Esophagus squamous epithelium (tissue), 5 donors: ENCODE measurements at regions not wholly inside any gene's neighbourhood (a gene's known extent, or its start where the extent isn't known, plus 50 kb on each side); places are given as distances from the start of the nearest gene placed in this dataset.

Source experiments
- DNase-seq: peaks from one replicate; lab custom pipeline; 2025; lab: John Stamatoyannopoulos, UW
- H3K27ac ChIP-seq, 4 donors: fragments of 200-600 bp; sonication (generic); one replicate each; pipeline ENCODE4 v1.5.1; 2016 to 2019; ENCODE audit warnings: mild to moderate bottlenecking in 1 of 4
- H3K27me3 ChIP-seq, 4 donors: fragments of 200-600 bp; sonication (generic); 1 replicate in 3 of 4; 2 replicates in 1 of 4; pipeline versions ENCODE4 v1.5.1 to v1.6.0; 2017 to 2021; ENCODE audit warnings: antibody characterized with exemption in 1 of 4
- H3K36me3 ChIP-seq, 3 donors: fragments of 200-600 bp; sonication (generic); one replicate each; pipeline ENCODE4 v1.5.1; 2016 to 2019
- H3K4me1 ChIP-seq, 3 donors: fragments of 200-600 bp; sonication (generic); one replicate each; pipeline ENCODE4 v1.5.1; 2017 to 2019
- H3K4me3 ChIP-seq, 4 donors: fragments of 200-600 bp; sonication (generic); 1 replicate in 3 of 4; 2 replicates in 1 of 4; pipeline ENCODE4 v1.5.1; 2016 to 2019; ENCODE audit warnings: mild to moderate bottlenecking in 2 of 4, moderate library complexity in 1 of 4
- H3K9me3 ChIP-seq, 3 donors: fragments of 200-600 bp; sonication (generic); one replicate each; pipeline ENCODE4 v1.5.1; 2016 to 2019
- CTCF ChIP-seq, 6 experiments: fragments of 450-650 bp in 4 of 6; fragments of 200-600 bp in 2 of 6; sonication (generic) in 2 of 6; IDR thresholded peaks; one replicate each; pipeline ENCODE4 v1.5.1; 2016 to 2019; ENCODE audit warnings: antibody characterized with exemption in 6 of 6, mild to moderate bottlenecking in 4 of 6, moderate library complexity in 4 of 6
- POLR2A ChIP-seq, 4 donors: fragments of 450-650 bp; IDR thresholded peaks; one replicate each; pipeline ENCODE4 v1.6.1; 2017; ENCODE audit warnings: antibody characterized with exemption in 4 of 4, mild to moderate bottlenecking in 4 of 4, moderate library complexity in 3 of 4
- WGBS, 2 donors: methylation state at CpG; one replicate each; pipeline ENCODE4 v1.1.5; 2018; 5-methylcytosine and 5-hydroxymethylcytosine counted together
- intact Hi-C: fragments of 100-400 bp; cut with DNase I; formaldehyde crosslinking; loops from one replicate; pipeline ENCODE4 v1.15.0; 2022
- donor health status: DM: yes; HTN: yes; CAD: no.

GRCh38 chr1:19013826-19014548 is 57.5 kb upstream of the IFFO2 start:
- TF ChIP-seq CTCF (IDR thresholded peaks at IDR 0.05), result no peak
- no peak for TF ChIP-seq POLR2A (IDR thresholded peaks at IDR 0.05)
- Histone ChIP-seq H3K27ac (peak overlapping the region; percentile 16 to 92 (median 74)), H3K9me3 (no peaks in the 10 kb centered on the region), H3K36me3 (no peaks in the 10 kb centered on the region), H3K4me3 (no peak overlapping the region), H3K4me1 (peaks cover 23 to 68% (median 28%) of the 10 kb centered on the region in 3 donors), H3K27me3 (no peaks in the 10 kb centered on the region)
- intact Hi-C loops, result no loop called here
- no peak for DNase-seq
- WGBS, 2 donors, result 65 to 72% methylated on average over 12 to 16 of the region's 16 CpGs

GRCh38 chr1:19011845-19012231 is 55.4 kb upstream of the IFFO2 start:
- Histone ChIP-seq H3K27me3 (no peaks in the 10 kb centered on the region), H3K27ac (peak overlapping the region; percentile 85 to 94 (median 92)), H3K4me1 (peaks cover 23 to 76% (median 32%) of the 10 kb centered on the region in 3 donors), H3K36me3 (no peaks in the 10 kb centered on the region), H3K9me3 (no peaks in the 10 kb centered on the region), H3K4me3 (no peak overlapping the region)
- intact Hi-C loops, result no loop called here
- no peak for TF ChIP-seq CTCF (IDR thresholded peaks at IDR 0.05)
- TF ChIP-seq POLR2A (IDR thresholded peaks at IDR 0.05), result no peak
- no peak for DNase-seq
- WGBS, 2 donors, result 47 to 51% methylated on average over 6 of the region's 6 CpGs

- peak overlapping the region in 1 of 4 donors; percentile 32 for H3K4me3 ChIP-seq
- intact Hi-C loops, result no loop called here
- 22 to 28% methylated on average over 21 to 22 of the region's 22 CpGs for WGBS, 2 donors
- DNase-seq, result no peak
- TF ChIP-seq POLR2A (IDR thresholded peaks at IDR 0.05) (peak in 1 of 4 donors; percentile 33), CTCF (IDR thresholded peaks at IDR 0.05) (no peak)
- H3K9me3 ChIP-seq, result no peaks in the 10 kb centered on the region
- no peaks in the 10 kb centered on the region for H3K27me3 ChIP-seq
- peaks cover 23 to 76% (median 32%) of the 10 kb centered on the region in 3 donors for H3K4me1 ChIP-seq
- H3K36me3 ChIP-seq, result no peaks in the 10 kb centered on the region
- peak overlapping the region; percentile 85 to 94 (median 92) for H3K27ac ChIP-seq
Observed at GRCh38 chr1:19010995-19011844, 54.7 kb upstream of the IFFO2 start.

GRCh38 chr1:19010503-19010902 is 54.0 kb upstream of the IFFO2 start:
- intact Hi-C loops, result no loop called here
- DNase-seq, result no peak
- H3K4me3 ChIP-seq, result peak overlapping the region in 1 of 4 donors; percentile 32
- peaks cover 23 to 69% (median 32%) of the 10 kb centered on the region in 3 donors for H3K4me1 ChIP-seq
- TF ChIP-seq CTCF (IDR thresholded peaks at IDR 0.05) (no peak), POLR2A (IDR thresholded peaks at IDR 0.05) (no peak)
- peak overlapping the region; percentile 85 to 94 (median 92) for H3K27ac ChIP-seq
- no peaks in the 10 kb centered on the region for H3K36me3 ChIP-seq
- 30 to 40% methylated on average over 3 to 4 of the region's 4 CpGs for WGBS, 2 donors
- no peaks in the 10 kb centered on the region for H3K27me3 ChIP-seq
- no peaks in the 10 kb centered on the region for H3K9me3 ChIP-seq
